ENCODE measurements at regions not wholly inside any gene's neighbourhood (a gene's known extent, or its start where the extent isn't known, plus 50 kb on each side); places are given as distances from the start of the nearest gene placed in this dataset.

DNA sequence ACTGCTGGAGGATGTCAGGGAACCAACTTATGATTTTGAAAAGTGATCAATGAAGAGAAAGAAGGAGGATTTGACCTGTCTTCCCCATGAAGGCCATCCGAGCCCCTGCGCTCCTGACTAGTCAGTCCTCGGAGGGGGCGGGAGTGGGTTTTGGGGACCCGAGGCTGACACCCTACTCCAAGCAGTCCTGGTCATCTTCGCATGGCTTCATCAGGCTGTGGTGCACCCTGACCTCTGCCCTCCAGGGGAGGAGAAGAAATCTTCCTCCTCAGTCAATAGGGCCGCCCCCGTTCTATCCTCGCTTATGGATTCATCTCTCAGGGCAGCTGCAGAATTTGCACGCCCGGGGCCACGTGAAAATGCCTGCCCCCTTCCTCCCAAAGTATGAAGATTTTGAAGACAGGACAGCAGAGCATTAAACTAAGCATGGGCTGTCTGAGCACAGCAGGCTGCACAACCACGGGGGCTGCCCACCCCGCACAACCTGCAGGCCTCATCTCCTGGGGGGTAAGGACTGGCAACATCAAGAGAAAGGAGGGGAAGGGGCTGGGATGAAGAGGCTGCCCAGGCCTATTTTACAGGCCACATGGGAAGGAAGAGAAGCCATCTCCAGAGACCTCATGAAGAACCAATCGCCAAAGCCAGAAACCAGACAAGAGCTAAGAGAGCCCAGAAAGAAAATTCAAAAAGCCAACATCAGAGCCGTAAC is 138.1 kb upstream of the PHACTR3 start:
- Histone ChIP-seq H3K27me3 (ENCODE audit: low read depth) (no peaks in the 10 kb centered on the region), H3K4me1 (no peaks in the 10 kb centered on the region), H3K9me3 (no peaks in the 10 kb centered on the region), H3K4me3 (no peak overlapping the region), H3K36me3 (replicated peaks) (no peaks in the 10 kb centered on the region)
- in situ Hi-C loops (cut with MboI; ENCODE audit: low sequenced_read_pairs) = loop anchor here (25.0 kb wide), 1 partner anchor 604 kb away; the partner anchor contains the start of genes GNAS and GNAS-AS1
- no peak for DNase-seq (ENCODE audit: low spot score in 2 of 2)

GRCh38 chr20:59468831-59469230 is 135.5 kb upstream of the PHACTR3 start:
- H3K4me1 ChIP-seq = no peaks in the 10 kb centered on the region
- DNase-seq (ENCODE audit: low spot score in 2 of 2) = no peak
- H3K9me3 ChIP-seq = no peaks in the 10 kb centered on the region
- H3K36me3 ChIP-seq (replicated peaks) = no peaks in the 10 kb centered on the region
- in situ Hi-C loops (cut with MboI; ENCODE audit: low sequenced_read_pairs) = loop anchor here (25.0 kb wide), 1 partner anchor 607 kb away; the partner anchor contains the start of genes GNAS and GNAS-AS1
- no peaks in the 10 kb centered on the region for H3K27me3 ChIP-seq (ENCODE audit: low read depth)
- H3K4me3 ChIP-seq = no peak overlapping the region

DNA sequence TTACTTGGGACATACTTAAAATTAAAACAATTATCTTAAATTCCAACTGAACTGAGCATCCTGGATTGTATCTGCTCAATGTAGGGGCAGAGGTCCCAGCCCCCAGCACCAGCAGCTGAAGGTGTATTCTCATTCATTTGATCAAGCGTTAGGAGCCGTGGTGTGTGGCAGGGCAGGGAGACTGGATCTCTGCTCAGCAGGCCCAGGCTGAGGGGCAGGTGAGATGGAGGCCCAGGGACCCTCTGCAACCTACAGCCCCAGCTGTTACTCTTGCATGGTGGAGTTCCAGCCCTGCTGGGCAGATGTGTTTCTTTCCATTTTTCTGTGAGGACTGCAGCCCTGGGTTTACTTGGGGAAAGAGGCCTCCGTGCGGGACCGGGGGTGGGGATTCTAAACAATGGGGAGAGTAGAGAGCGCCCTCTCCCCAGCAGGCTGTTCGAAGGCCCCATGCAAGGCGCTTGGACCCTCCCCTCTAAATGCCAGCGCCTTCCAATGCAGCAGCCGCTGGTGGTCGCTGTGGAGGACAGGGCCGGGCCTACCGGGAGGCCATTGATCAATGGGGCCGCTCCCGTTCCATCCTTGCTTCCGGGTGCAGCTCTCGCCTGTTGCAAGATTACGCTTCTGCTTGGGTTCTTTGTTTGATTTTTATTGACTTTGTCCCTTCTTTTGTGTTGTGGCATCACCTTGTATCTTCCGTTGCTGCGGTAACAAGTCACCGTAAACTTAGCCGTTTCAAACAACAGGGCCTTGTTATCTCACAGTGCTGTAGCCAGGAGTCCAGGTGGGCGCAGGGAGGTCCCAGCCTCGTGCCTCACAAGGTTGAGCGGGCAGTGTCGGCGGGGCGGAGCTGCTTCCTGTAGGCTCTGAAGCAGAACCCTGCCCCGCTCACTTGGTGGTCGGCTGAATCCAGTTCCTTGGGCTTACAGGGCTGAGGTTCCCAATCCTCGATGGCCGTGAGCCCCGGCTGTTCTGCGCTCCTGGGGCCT is 134.8 kb upstream of the PHACTR3 start:
- H3K4me1 ChIP-seq = no peaks in the 10 kb centered on the region
- DNase-seq (ENCODE audit: low spot score in 2 of 2) = no peak
- in situ Hi-C loops (cut with MboI; ENCODE audit: low sequenced_read_pairs) = loop anchor here (25.0 kb wide), 1 partner anchor 607 kb away; the partner anchor contains the start of genes GNAS and GNAS-AS1
- H3K36me3 ChIP-seq (replicated peaks) = no peaks in the 10 kb centered on the region
- H3K9me3 ChIP-seq = no peaks in the 10 kb centered on the region
- H3K27me3 ChIP-seq (ENCODE audit: low read depth) = no peaks in the 10 kb centered on the region
- no peak overlapping the region for H3K4me3 ChIP-seq

DNA sequence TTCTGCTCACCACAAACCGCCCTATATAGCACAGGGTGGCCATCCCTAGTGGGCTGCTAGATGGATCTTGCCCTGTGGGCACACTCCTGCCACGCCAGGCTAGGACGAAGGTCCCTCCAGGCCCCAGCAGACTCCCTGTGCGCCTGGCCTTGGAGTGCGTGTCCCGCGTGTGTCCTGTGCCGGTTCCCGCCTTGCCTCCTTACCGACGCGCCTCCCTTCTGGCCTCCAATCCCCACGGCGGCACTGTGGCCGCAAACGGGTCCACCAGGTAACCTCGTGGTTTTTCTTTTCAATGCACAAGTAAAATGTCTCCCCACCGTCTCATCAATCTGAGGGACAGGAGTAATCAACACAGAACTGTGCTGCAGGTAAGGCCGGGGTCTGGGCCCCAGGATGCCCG is 133.8 kb upstream of the PHACTR3 start:
- H3K4me3 ChIP-seq = no peak overlapping the region
- DNase-seq (ENCODE audit: low spot score in 2 of 2) = no peak
- no peaks in the 10 kb centered on the region for H3K4me1 ChIP-seq
- H3K27me3 ChIP-seq (ENCODE audit: low read depth) = no peaks in the 10 kb centered on the region
- in situ Hi-C loops (cut with MboI; ENCODE audit: low sequenced_read_pairs) = loop anchor here (25.0 kb wide), 1 partner anchor 608 kb away; the partner anchor contains the start of genes GNAS and GNAS-AS1
- H3K9me3 ChIP-seq = no peaks in the 10 kb centered on the region
- H3K36me3 ChIP-seq (replicated peaks) = no peaks in the 10 kb centered on the region

DNA sequence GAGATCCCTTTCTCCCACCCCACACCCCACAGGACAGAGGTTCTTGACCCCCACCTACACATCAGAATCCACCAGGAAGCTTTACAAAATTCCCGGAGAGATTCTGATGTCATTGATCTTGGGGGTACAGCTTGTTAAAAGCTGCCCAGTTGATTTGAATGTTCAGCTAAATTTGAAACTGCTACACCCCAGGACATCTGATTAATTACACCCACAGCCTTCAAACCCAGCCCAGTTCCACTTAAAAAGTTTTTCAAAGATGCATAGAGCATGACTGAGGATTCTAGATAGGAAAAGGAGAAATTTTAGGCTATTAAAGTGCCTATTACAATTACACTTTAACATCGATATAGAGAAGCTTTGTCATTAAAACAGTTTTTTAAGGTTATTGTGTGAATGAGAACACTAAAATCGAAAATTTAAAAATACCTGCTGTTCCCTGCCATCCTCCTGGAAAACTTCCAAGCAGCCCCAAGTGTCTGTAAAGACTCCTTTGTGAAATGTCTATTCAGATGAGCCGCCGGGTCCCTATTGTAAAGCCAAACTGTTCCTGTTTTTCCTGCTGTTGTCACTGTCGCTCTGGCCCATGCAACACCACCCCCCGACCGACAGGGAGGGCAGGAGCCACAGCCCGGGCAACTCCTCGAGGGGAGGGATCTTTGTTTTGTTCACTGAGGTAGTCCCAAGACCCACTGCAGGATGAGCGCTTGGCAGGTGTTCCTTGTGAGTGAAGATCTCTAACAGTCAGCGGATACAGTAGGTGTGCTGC is 132.5 kb upstream of the PHACTR3 start:
- Histone ChIP-seq H3K36me3 (replicated peaks) (no peaks in the 10 kb centered on the region), H3K9me3 (no peaks in the 10 kb centered on the region), H3K4me3 (no peak overlapping the region), H3K4me1 (no peaks in the 10 kb centered on the region), H3K27me3 (ENCODE audit: low read depth) (no peaks in the 10 kb centered on the region)
- in situ Hi-C loops (cut with MboI; ENCODE audit: low sequenced_read_pairs) = loop anchor here (25.0 kb wide), 1 partner anchor 610 kb away; the partner anchor contains the start of genes GNAS and GNAS-AS1
- DNase-seq (ENCODE audit: low spot score in 2 of 2) = no peak

DNA sequence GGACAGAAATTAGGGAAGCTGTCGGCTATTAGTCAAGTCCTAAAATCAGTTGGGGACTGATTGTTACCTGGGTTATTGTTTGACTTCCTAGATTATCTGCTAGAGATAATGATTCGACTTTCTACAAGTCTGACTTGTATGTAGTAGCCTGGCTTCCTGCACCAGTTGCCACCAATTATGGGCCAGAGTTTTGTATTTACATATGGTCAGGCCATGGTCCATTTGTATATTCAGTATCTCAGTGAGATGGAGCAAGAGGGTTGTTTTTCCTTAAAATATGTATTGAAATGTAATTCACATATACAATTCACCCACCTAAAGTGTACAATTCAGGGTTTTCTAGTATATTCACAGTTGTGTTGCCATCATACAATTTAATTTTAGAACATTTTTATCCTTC is 130.6 kb upstream of the PHACTR3 start:
- H3K27me3 ChIP-seq (ENCODE audit: low read depth) = no peaks in the 10 kb centered on the region
- no peaks in the 10 kb centered on the region for H3K9me3 ChIP-seq
- DNase-seq (ENCODE audit: low spot score in 2 of 2) = no peak
- in situ Hi-C loops (cut with MboI; ENCODE audit: low sequenced_read_pairs) = loop anchor here (25.0 kb wide), 1 partner anchor 611 kb away; the partner anchor contains the start of genes GNAS and GNAS-AS1
- no peaks in the 10 kb centered on the region for H3K4me1 ChIP-seq
- no peak overlapping the region for H3K4me3 ChIP-seq
- no peaks in the 10 kb centered on the region for H3K36me3 ChIP-seq (replicated peaks)

- H3K27me3 ChIP-seq (ENCODE audit: low read depth) = no peaks in the 10 kb centered on the region
- no peaks in the 10 kb centered on the region for H3K9me3 ChIP-seq
- no peaks in the 10 kb centered on the region for H3K36me3 ChIP-seq (replicated peaks)
- H3K4me1 ChIP-seq = no peaks in the 10 kb centered on the region
- H3K4me3 ChIP-seq = no peak overlapping the region
- in situ Hi-C loops (cut with MboI; ENCODE audit: low sequenced_read_pairs) = no loop called here
- no peak for DNase-seq (ENCODE audit: low spot score in 2 of 2)
These were observed 123.3 kb upstream of the PHACTR3 start for GRCh38 chr20:59481067-59481466.

GRCh38 chr20:59481477-59482018 is 122.8 kb upstream of the PHACTR3 start:
- no peak for DNase-seq (ENCODE audit: low spot score in 2 of 2)
- H3K4me3 ChIP-seq = no peak overlapping the region
- H3K36me3 ChIP-seq (replicated peaks) = no peaks in the 10 kb centered on the region
- no peaks in the 10 kb centered on the region for H3K9me3 ChIP-seq
- H3K4me1 ChIP-seq = no peaks in the 10 kb centered on the region
- in situ Hi-C loops (cut with MboI; ENCODE audit: low sequenced_read_pairs) = no loop called here
- no peaks in the 10 kb centered on the region for H3K27me3 ChIP-seq (ENCODE audit: low read depth)

DNA sequence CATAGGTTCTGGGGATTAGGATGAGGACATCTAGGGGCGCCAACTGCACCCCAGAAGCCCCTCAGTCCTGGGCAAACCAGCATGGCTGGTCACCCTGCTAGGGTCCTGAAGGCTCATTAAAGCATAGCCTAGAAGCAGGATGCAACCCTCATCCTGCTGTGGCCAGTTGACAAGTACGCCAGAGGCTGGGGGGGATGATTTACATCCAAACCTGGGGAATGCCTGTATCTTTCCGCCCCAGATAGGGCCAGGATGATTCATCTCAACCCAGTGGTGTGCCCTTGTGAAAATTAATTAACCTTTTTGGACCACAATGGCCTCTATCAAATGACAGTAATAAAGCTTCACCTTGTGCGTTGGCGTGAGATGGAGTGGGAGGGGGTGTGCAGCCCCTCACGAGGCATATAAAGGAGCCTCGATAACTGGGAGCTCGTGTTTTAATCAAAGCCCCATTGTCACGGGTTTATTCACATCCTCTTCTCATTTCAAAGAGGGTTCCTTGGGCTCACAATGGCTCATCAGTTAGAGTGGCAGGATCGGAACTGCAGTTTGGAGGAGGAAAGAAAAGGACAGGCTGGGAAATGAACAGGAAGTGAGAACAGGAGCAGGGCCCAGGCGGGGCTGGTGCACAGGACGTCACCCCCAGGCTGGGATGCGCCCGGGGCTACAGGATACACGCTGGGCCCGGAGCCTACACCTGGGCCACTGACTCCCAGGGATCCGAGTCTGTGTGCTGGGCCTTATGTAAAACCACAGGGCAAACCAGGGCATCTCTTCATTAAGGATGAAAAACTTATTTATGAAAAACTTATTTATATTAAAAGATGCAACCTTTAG is 121.8 kb upstream of the PHACTR3 start:
- Histone ChIP-seq H3K9me3 (no peaks in the 10 kb centered on the region), H3K4me3 (no peak overlapping the region), H3K36me3 (replicated peaks) (no peaks in the 10 kb centered on the region), H3K4me1 (no peaks in the 10 kb centered on the region), H3K27me3 (ENCODE audit: low read depth) (no peaks in the 10 kb centered on the region)
- DNase-seq (ENCODE audit: low spot score in 2 of 2) = no peak
- in situ Hi-C loops (cut with MboI; ENCODE audit: low sequenced_read_pairs) = no loop called here

GRCh38 chr20:59483481-59483880 is 120.9 kb upstream of the PHACTR3 start:
- H3K27me3 ChIP-seq (ENCODE audit: low read depth) = no peaks in the 10 kb centered on the region
- H3K9me3 ChIP-seq = no peaks in the 10 kb centered on the region
- H3K4me1 ChIP-seq = no peaks in the 10 kb centered on the region
- in situ Hi-C loops (cut with MboI; ENCODE audit: low sequenced_read_pairs) = no loop called here
- no peak for DNase-seq (ENCODE audit: low spot score in 2 of 2)
- no peak overlapping the region for H3K4me3 ChIP-seq
- no peaks in the 10 kb centered on the region for H3K36me3 ChIP-seq (replicated peaks)

DNA sequence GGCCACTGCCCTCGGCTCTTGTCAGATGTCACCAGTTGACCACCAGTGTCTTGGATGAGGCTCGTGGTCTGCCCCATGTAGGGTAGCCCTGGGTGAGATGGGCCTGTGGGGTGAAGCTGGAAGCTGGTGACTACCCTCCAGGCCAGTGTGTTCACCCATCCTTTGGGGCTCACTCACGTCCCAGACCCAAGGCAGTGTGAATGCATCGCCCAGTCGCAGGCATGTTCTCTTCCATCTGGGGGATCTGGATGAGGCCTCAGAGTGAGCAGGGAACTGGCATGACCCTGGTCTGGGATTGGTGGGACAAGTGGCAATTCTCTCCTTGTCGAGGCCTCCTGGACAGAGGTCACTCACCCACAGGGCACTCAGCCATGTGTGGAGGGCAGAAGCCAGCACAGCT is 120.1 kb upstream of the PHACTR3 start:
- Histone ChIP-seq H3K9me3 (no peaks in the 10 kb centered on the region), H3K4me3 (no peak overlapping the region), H3K4me1 (no peaks in the 10 kb centered on the region), H3K36me3 (replicated peaks) (no peaks in the 10 kb centered on the region), H3K27me3 (ENCODE audit: low read depth) (no peaks in the 10 kb centered on the region)
- DNase-seq (ENCODE audit: low spot score in 2 of 2) = no peak
- in situ Hi-C loops (cut with MboI; ENCODE audit: low sequenced_read_pairs) = no loop called here

GRCh38 chr20:59485576-59486454 is 118.5 kb upstream of the PHACTR3 start:
- H3K27me3 ChIP-seq (ENCODE audit: low read depth) = no peaks in the 10 kb centered on the region
- in situ Hi-C loops (cut with MboI; ENCODE audit: low sequenced_read_pairs) = no loop called here

More at GRCh38 chr20:59485576-59486454, 118.5 kb upstream of the PHACTR3 start:
- DNase-seq (ENCODE audit: low spot score in 2 of 2) = no peak
- Histone ChIP-seq H3K4me1 (no peaks in the 10 kb centered on the region), H3K36me3 (replicated peaks) (no peaks in the 10 kb centered on the region), H3K9me3 (no peaks in the 10 kb centered on the region), H3K4me3 (no peak overlapping the region)

Measured in HAP-1 (cell line).